KG1 (cell line): ENCODE measurements at regions not wholly inside any gene's neighbourhood (a gene's known extent, or its start where the extent isn't known, plus 50 kb on each side); places are given as distances from the start of the nearest gene placed in this dataset.

Experiments
- DNase-seq: peaks from one replicate; lab custom pipeline; 2025; lab: John Stamatoyannopoulos, UW

GRCh38 chrX:20374900-20375438 lies 108.3 kb upstream of the RPS6KA3 start:
- DNase-seq: no peak

- no peak for DNase-seq
These were observed 107.7 kb upstream of the RPS6KA3 start for GRCh38 chrX:20374450-20374849.

- no peak for DNase-seq
These were observed 106.4 kb upstream of the RPS6KA3 start for GRCh38 chrX:20373063-20373462.

DNA sequence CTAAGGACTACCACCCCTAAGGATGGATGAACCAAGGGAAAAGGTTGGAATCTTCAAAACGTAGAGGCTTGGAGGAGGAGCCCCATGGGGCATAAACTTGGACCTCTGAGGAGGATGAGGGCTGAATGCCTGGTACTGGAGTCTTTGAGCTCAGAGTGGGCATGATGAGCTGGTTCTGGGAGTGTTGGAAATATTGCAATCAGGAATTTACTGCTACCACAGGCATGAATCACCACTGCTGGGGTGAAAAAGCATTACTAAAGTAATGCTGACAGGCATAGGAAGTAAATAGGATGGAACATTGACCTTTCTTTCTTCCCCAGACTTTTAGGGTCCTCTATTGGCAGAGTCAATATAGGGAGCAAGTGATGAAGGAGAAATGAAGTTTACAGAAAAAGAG lies 105.8 kb upstream of the RPS6KA3 start:
- no peak for DNase-seq

DNA sequence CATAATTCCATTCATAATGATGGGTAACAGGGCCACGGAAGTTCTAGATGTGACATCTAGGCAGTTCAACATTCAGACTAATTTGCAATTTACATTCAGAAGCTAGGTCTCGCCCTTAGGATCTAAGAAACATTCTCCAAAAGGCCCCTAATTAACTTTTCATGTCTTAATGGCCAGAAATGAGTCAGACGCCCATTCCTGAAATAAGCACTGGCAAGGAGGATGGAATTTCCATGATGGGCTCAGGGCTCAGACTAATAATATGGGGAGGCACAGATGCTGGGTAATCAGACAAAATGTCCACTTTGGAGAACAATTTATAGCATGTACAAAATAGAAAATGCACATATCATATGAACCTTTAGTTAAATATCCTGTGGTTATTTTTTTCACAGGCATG lies 102.8 kb upstream of the RPS6KA3 start:
- DNase-seq: no peak

GRCh38 chrX:20364238-20364637 lies 97.5 kb upstream of the RPS6KA3 start:
- no peak for DNase-seq

DNA sequence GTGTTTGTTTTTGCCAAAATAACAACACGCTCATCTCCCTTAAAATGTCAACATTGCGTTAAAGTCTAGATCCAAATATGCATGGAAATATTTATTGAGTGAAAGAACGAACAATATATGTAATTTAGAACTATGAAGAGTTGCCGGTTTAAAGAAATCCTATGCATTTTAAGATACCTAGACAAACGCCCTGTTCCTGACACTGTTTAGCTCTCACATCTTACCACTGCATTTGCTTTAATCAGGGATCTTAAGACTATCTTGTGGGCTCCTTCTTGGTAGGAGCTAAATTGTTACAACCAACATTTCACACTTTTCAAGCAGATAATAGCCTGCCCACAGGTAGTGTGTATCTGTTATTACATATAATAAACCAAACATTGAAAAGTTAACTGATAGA lies 96.6 kb upstream of the RPS6KA3 start:
- no peak for DNase-seq

GRCh38 chrX:20362268-20363267 lies 95.9 kb upstream of the RPS6KA3 start:
- DNase-seq: no peak

DNA sequence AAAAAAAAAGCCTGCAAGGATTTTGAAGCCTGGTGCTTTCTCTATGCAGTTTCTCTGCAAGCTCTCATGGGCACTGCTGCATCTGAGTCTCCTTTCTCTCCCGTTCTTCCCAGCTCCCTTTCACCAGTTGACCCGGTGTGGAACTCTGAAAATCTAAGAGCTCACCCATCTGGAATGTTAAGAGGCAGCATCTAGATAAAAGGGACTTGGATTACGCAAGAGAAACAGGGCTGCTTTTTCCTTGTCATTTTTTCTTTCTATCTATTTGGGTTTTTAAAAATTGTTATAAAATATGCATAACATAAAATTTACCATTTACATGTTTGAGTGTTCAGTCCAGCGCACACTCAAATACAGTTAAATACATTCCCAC lies 95.2 kb upstream of the RPS6KA3 start:
- DNase-seq: no peak

DNA sequence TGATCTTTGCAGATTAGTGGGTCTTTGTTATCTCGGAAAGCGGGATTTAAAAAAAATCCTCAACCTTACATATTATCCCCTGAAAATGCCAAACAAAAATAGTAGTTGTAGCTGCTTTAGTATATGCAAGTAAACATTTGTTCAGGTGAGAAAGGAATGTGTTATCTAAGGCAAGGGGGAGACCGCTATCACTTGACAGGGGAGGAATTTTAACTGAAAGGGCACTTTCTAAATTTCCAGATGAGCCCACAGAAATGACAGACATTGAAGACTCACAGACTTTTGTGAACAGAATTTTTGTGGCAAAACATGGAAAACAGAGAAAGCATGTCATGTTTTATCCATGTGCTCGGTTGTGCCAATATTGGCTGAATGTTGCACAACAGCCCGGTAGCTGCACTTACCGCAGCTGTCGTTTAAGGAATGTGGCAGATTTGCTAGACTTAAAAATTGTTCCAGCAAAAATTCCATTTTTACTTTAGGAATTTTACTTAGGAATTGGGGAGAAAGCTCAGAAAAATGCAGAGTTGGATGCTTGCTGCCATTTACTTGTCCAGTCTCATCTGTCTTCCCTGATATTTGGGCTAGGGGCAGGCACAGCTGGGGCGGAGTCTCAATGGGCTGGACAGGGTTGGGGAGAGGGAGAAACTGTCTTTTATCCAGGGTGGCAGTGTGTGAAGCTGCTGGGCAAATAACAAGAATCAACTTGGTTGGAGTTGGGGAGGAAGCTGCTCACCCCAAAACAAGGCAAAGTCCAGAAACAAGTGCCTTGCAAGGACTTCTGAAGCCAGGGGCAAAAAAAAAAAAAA lies 94.6 kb upstream of the RPS6KA3 start:
- no peak for DNase-seq

GRCh38 chrX:20355187-20355586 lies 88.5 kb upstream of the RPS6KA3 start:
- no peak for DNase-seq

- DNase-seq: no peak
These were observed 87.8 kb upstream of the RPS6KA3 start for GRCh38 chrX:20354505-20354904.

DNA sequence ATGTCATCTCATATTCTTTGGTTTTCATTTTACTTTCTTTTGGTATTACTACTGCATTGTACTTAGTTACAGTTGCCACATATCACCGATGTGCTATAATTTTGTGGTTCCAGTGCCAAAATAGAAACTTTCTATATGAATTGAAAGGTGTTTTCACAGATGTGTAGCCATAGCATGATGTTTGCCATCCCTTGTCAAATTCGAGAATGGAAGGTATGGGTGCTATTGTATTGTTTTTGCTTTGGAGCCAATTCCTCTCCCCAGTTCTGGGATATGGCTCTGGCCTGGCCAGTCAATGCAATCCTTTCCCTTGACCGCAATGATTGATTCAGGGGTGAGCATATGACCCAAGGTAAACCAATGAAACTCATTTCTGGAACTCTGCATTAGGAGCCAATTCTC lies 86.2 kb upstream of the RPS6KA3 start:
- no peak for DNase-seq

DNA sequence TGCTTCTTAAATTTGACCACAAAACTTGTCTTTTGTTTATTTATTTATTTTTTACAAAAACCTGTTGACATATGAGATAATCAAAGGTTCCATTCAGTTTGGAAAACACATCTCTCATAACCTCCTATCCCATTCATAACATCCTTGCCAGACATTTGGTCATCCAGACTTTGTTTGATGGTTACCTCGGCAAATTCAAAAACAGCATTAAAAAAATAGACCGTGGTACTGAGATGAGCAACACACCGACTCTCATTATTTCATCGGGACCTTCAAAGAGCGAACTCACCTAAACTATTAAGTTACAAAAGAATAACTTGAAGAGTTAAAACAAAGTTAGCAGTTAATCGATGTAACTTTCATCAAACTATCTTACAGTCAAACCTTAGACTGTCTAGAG lies 85.8 kb upstream of the RPS6KA3 start:
- no peak for DNase-seq

DNA sequence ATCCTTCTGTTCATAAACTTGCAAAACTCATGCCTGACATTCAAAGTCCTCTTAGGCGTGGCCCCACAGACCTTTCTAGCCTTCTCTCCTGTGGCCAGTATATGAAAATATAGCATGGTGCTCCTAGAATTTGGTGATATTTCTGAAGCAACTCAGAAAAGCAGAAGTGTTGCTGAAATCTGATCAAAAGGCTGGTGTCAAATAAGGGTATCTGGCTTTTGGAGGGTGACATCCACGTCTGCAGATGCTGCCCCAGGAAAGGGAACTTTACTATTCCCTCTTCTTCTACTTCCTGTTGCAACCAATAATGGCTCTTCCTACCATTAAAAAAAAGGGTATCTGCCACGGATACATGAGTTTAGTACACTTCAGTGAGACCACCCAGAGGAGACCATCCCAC lies 83.9 kb upstream of the RPS6KA3 start:
- no peak for DNase-seq

GRCh38 chrX:20348139-20348538 lies 81.4 kb upstream of the RPS6KA3 start:
- no peak for DNase-seq

GRCh38 chrX:20347481-20347880 lies 80.8 kb upstream of the RPS6KA3 start:
- DNase-seq: no peak

- no peak for DNase-seq
These were observed 67.0 kb upstream of the RPS6KA3 start for GRCh38 chrX:20333672-20334071.

DNA sequence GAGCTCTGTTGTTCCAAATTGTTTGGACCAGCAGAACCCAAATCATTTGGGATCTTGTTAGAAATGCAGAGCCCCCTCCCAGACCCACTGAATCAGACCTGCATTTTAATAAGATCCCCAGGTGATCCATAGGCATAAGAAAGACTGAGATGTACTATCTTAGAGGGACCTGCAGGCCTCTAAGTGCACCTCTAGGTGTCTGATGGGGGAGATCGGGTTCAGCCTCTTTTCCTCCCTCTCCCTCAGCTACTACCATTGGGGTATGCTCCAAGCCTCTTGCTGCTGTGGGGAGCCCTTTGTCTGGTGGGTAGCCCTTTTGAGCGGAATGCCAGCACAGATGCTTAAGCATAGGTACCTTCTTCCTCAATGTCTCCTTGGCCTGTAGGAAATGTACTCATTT lies 63.8 kb upstream of the RPS6KA3 start:
- DNase-seq: no peak

GRCh38 chrX:20329435-20329834 lies 62.7 kb upstream of the RPS6KA3 start:
- no peak for DNase-seq

GRCh38 chrX:20325786-20326388 lies 59.2 kb upstream of the RPS6KA3 start:
- DNase-seq: no peak

- DNase-seq: no peak
These were observed 56.2 kb upstream of the RPS6KA3 start for GRCh38 chrX:20322887-20323286.
